Caco-2 (cell line): ENCODE measurements at regions not wholly inside any gene's neighbourhood (a gene's known extent, or its start where the extent isn't known, plus 50 kb on each side); places are given as distances from the start of the nearest gene placed in this dataset.

Experiments used
- BruUV-seq: library from RNA; stranded (reverse); fragments of 400-500 nt; replicated peaks from 2 replicates; lab custom pipeline; 2021; lab: Mats Ljungman, UMichigan
- CTCF ChIA-PET: fragments of 300-600 bp; sonication (Branson Sonifier 250); formaldehyde crosslinking; loops from one replicate; lab custom pipeline; 2022; ENCODE audit warnings: antibody characterized with exemption; lab: Charles Lee
- POLR2A ChIA-PET: fragments of 300-600 bp; sonication (Branson Sonifier 250); formaldehyde crosslinking; loops from one replicate; lab custom pipeline; 2022; ENCODE audit warnings: antibody characterized with exemption; lab: Charles Lee
- DNase-seq, 2 experiments: peaks; one replicate each; pipeline versions ENCODE4 v3.0.0 to v3.0.0-alpha.2; 2020 to 2022
- H3K27me3 ChIP-seq: replicated peaks from 2 replicates; pipeline ENCODE4 v1.6.0; 2011; ENCODE audit warnings: low read length; ENCODE audit not compliant: control insufficient read depth, insufficient read depth
- H3K36me3 ChIP-seq: 2 replicates; pipeline ENCODE4 v1.5.1; 2011; ENCODE audit warnings: low read length; ENCODE audit not compliant: control insufficient read depth, insufficient read depth
- H3K4me1 ChIP-seq: fragments of 250-450 bp; sonication (Bioruptor Pico); 2 replicates; pipeline ENCODE4 v1.5.1; 2020; ENCODE audit warnings: mild to moderate bottlenecking
- H3K4me3 ChIP-seq: 2 replicates; pipeline ENCODE4 v1.5.1; 2011; ENCODE audit warnings: low read depth, mild to moderate bottlenecking, control low read depth, low read length
- H3K9me3 ChIP-seq: fragments of 250-450 bp; sonication (Bioruptor Pico); 2 replicates; pipeline ENCODE4 v1.5.1; 2020; ENCODE audit warnings: mild to moderate bottlenecking, moderate library complexity
- H3K27ac Mint-ChIP-seq: one replicate; pipeline ENCODE4 v1.8.0; 2022; ENCODE audit warnings: mixed read lengths; ENCODE audit not compliant: unreplicated experiment
- H3K27me3 Mint-ChIP-seq: one replicate; pipeline ENCODE4 v1.8.0; 2022; ENCODE audit warnings: mixed read lengths; ENCODE audit not compliant: insufficient read depth, unreplicated experiment
- H3K36me3 Mint-ChIP-seq: one replicate; pipeline ENCODE4 v1.8.0; 2022; ENCODE audit warnings: mild to moderate bottlenecking, mixed read lengths; ENCODE audit not compliant: insufficient read depth, unreplicated experiment
- H3K4me1 Mint-ChIP-seq: one replicate; pipeline ENCODE4 v1.8.0; 2022; ENCODE audit warnings: low read depth, mixed read lengths; ENCODE audit not compliant: unreplicated experiment
- H3K4me3 Mint-ChIP-seq: one replicate; pipeline ENCODE4 v1.8.0; 2022; ENCODE audit warnings: mild to moderate bottlenecking, moderate library complexity, mixed read lengths; ENCODE audit not compliant: unreplicated experiment
- H3K9me3 Mint-ChIP-seq: one replicate; pipeline ENCODE4 v1.8.0; 2022; ENCODE audit warnings: mixed read lengths; ENCODE audit not compliant: unreplicated experiment
- CTCF ChIP-seq, 2 experiments: fragments of 200-600 bp in 1 of 2; IDR thresholded peaks; 1 replicate in 1 of 2; 2 replicates in 1 of 2; pipeline versions ENCODE4 v1.5.1 to v1.8.0; 2011 to 2022; ENCODE audit warnings: antibody characterized with exemption in 1 of 2, control low read depth in 1 of 2, inconsistent platforms in 1 of 2, low read depth in 1 of 2, low read length in 1 of 2, mild to moderate bottlenecking in 1 of 2, moderate library complexity in 1 of 2; ENCODE audit not compliant: insufficient read depth in 1 of 2, severe bottlenecking in 1 of 2, unreplicated experiment in 1 of 2
- intact Hi-C: fragments of 100-400 bp; cut with micrococcal nuclease; formaldehyde crosslinking; loops from one replicate; pipeline ENCODE4 v1.10.0; 2022; ENCODE audit not compliant: unreplicated experiment

DNA sequence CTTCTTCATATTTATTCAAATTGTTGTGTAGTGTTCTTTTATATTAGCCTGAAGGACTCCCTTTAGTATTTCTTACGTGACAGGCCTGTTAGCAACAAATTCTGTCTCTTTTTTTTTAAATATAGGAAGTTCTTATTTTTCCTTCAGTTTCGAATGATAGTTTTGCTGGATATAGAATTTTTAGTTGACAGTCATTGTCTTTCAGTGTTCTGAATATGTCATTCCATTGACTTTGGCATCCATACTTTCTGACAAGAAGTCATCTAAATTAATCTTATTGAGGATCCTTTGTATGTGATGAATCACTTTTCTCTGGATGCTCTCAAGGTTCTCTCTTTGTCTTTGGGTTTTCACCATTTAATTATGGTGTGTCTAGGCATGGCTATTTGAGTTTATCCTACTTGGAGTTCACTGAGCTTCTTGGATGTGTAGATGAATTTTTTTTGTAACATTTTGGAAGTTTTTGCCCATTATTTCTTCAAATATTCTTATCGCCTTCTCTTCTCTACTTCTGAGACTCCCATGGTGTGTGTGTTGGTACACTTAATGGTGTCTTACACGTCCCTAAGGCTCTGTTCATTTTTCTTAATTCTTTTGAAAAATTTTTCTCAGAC is 82.5 kb upstream of the GTSF1L start:
- no peak for TF ChIP-seq CTCF (IDR thresholded peaks at IDR 0.05; ENCODE audit: insufficient read depth in 1 of 2, low read depth in 1 of 2, low read length in 1 of 2, severe bottlenecking in 1 of 2, unreplicated experiment in 1 of 2)
- peaks cover 52% of the 10 kb centered on the region for H3K9me3 ChIP-seq
- H3K4me1 Mint-ChIP-seq, result no peaks in the 10 kb centered on the region
- no peak for DNase-seq
- H3K4me3 ChIP-seq, result no peak overlapping the region
- H3K27me3 Mint-ChIP-seq, result no peaks in the 10 kb centered on the region
- H3K27me3 ChIP-seq, result no peaks in the 10 kb centered on the region
- no peaks in the 10 kb centered on the region for H3K36me3 ChIP-seq
- ChIA-PET POLR2A (no interaction called here), CTCF (no interaction called here)
- H3K27ac Mint-ChIP-seq, result no peak overlapping the region
- H3K4me1 ChIP-seq, result no peaks in the 10 kb centered on the region
- H3K9me3 Mint-ChIP-seq, result peaks cover 67% of the 10 kb centered on the region
- H3K4me3 Mint-ChIP-seq, result no peak overlapping the region
- no peaks in the 10 kb centered on the region for H3K36me3 Mint-ChIP-seq
- intact Hi-C loops, result no loop called here
- BruUV-seq, result no TSS peak

DNA sequence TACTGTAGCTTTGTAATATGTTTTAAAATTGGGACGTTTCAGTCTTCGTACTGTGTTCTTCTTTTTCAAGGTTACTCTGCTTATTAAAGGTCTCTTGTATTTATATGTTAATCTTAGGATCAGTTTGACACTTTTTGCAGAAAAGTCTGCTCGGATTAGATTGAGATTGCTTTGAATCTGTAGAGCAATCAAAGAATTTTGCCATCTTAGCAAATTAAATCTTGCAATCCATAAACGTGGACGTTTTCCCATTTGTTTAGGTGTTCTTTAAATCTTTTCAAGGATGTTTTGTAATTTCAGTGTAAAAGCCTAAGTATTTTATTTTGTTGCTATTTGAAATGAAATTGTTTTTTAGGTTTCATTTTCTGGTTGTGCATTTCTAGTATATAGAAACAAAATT is 78.0 kb upstream of the GTSF1L start:
- Mint-ChIP-seq H3K4me1 (no peaks in the 10 kb centered on the region), H3K27ac (no peak overlapping the region), H3K27me3 (peaks cover 14% of the 10 kb centered on the region), H3K36me3 (no peaks in the 10 kb centered on the region), H3K4me3 (no peak overlapping the region), H3K9me3 (peaks cover 56% of the 10 kb centered on the region)
- TF ChIP-seq CTCF (IDR thresholded peaks at IDR 0.05; ENCODE audit: insufficient read depth in 1 of 2, low read depth in 1 of 2, low read length in 1 of 2, severe bottlenecking in 1 of 2, unreplicated experiment in 1 of 2), result no peak
- no peaks in the 10 kb centered on the region for H3K4me1 ChIP-seq
- intact Hi-C loops, result no loop called here
- no peaks in the 10 kb centered on the region; the same call in 1 of the 2 replicates for H3K27me3 ChIP-seq
- H3K9me3 ChIP-seq, result peaks cover 35% of the 10 kb centered on the region
- H3K4me3 ChIP-seq, result no peak overlapping the region
- CTCF ChIA-PET, result no interaction called here
- BruUV-seq, result no TSS peak
- DNase-seq, result no peak
- POLR2A ChIA-PET, result no interaction called here
- no peaks in the 10 kb centered on the region for H3K36me3 ChIP-seq

DNA sequence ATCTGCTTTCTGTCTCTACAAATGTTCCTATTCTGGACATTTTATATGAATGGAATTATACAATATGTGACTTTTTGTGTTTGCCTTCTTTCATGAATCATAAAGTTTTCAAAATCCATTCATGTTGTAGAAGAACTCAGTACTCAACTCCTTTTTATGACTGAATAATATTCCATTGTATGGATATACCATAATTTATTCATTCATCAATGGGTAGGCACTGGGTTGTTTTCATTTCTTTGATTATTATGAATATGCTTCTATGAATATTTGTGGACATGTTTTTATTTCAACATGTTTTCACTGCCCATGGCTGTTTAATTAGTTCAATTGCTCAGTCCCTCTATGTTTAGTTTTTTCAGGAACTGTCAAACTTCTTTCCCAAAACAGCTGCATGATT is 76.5 kb upstream of the GTSF1L start:
- no TSS peak for BruUV-seq
- no peak for TF ChIP-seq CTCF (IDR thresholded peaks at IDR 0.05; ENCODE audit: insufficient read depth in 1 of 2, low read depth in 1 of 2, low read length in 1 of 2, severe bottlenecking in 1 of 2, unreplicated experiment in 1 of 2)

More for the DNA sequence above, 76.5 kb upstream of the GTSF1L start:
- peaks cover 24% of the 10 kb centered on the region for H3K9me3 ChIP-seq
- Mint-ChIP-seq H3K4me3 (no peak overlapping the region), H3K36me3 (no peaks in the 10 kb centered on the region), H3K27ac (no peak overlapping the region), H3K4me1 (no peaks in the 10 kb centered on the region), H3K9me3 (peaks cover 44% of the 10 kb centered on the region), H3K27me3 (peaks cover 18% of the 10 kb centered on the region)
- H3K27me3 ChIP-seq, result peaks cover 3% of the 10 kb centered on the region
- H3K4me1 ChIP-seq, result no peaks in the 10 kb centered on the region
- intact Hi-C loops, result no loop called here
- no peak overlapping the region for H3K4me3 ChIP-seq
- no peak for DNase-seq
- ChIA-PET CTCF (no interaction called here), POLR2A (no interaction called here)
- H3K36me3 ChIP-seq, result no peaks in the 10 kb centered on the region
